H1 (cell line): ENCODE measurements at regions not wholly inside any gene's neighbourhood (a gene's known extent, or its start where the extent isn't known, plus 50 kb on each side); places are given as distances from the start of the nearest gene placed in this dataset.

ENCODE experiments used
- CTCF ChIA-PET: fragments of 300-600 bp; sonication (Branson Sonifier 250); formaldehyde crosslinking; loops from one replicate; lab custom pipeline; 2021; ENCODE audit not compliant: partially characterized antibody; lab: Charles Lee
- POLR2A ChIA-PET: fragments of 300-600 bp; sonication (Branson Sonifier 250); formaldehyde crosslinking; loops from one replicate; lab custom pipeline; 2021; ENCODE audit warnings: inconsistent platforms; ENCODE audit not compliant: partially characterized antibody; lab: Charles Lee
- DNase-seq, 2 experiments: peaks; one replicate each; pipeline versions ENCODE4 v3.0.0 to v3.0.0-alpha.2; 2010 to 2022; ENCODE audit warnings: low spot score in 2 of 2, low read depth in 1 of 2, mixed read lengths in 1 of 2
- FAIRE-seq: peaks from 2 replicates; lab custom pipeline; 2011; peaks lifted over from hg19 to GRCh38; lab: Jason Lieb, UNC
- H2AFZ ChIP-seq: 2 replicates; pipeline ENCODE4 v1.8.1; 2012; ENCODE audit warnings: low read length, inconsistent platforms
- H2AK5ac ChIP-seq: 2 replicates; pipeline ENCODE4 v1.6.1; 2013; ENCODE audit warnings: low read depth, low read length
- H2BK120ac ChIP-seq: replicated peaks from 2 replicates; pipeline ENCODE3; 2013; ENCODE audit warnings: low read depth, low read length, inconsistent platforms
- H2BK12ac ChIP-seq: 2 replicates; pipeline ENCODE4 v1.6.1; 2013; ENCODE audit warnings: low read depth, low read length
- H2BK15ac ChIP-seq: 2 replicates; pipeline ENCODE4 v1.6.1; 2013; ENCODE audit warnings: low read length
- H2BK20ac ChIP-seq: 2 replicates; pipeline ENCODE4 v1.6.1; 2013; ENCODE audit warnings: low read length
- H2BK5ac ChIP-seq: 2 replicates; pipeline ENCODE4 v1.6.1; 2013; ENCODE audit warnings: low read depth, low read length
- H3K14ac ChIP-seq: 2 replicates; pipeline ENCODE4 v1.6.1; 2013; ENCODE audit warnings: inconsistent platforms; ENCODE audit not compliant: insufficient read length
- H3K18ac ChIP-seq: 2 replicates; pipeline ENCODE4 v1.6.1; 2013; ENCODE audit warnings: low read length; ENCODE audit errors: extremely low read depth
- H3K23ac ChIP-seq: 2 replicates; pipeline ENCODE4 v1.6.1; 2013; ENCODE audit warnings: inconsistent platforms; ENCODE audit not compliant: insufficient read length
- H3K23me2 ChIP-seq: 2 replicates; pipeline ENCODE4 v1.6.1; 2013; ENCODE audit warnings: low read depth, low read length
- H3K27ac ChIP-seq: 2 replicates; pipeline ENCODE4 v1.6.1; 2011; ENCODE audit warnings: low read depth, low read length, inconsistent platforms
- H3K27me3 ChIP-seq, 4 experiments: replicated peaks in 1 of 4; 1 replicate in 1 of 4; 2 replicates in 3 of 4; pipeline versions ENCODE4 v1.6.1 to v1.8.1; 2011 to 2013; ENCODE audit warnings: low read length in 3 of 4, mild to moderate bottlenecking in 3 of 4, inconsistent platforms in 2 of 4, mixed read lengths in 2 of 4, moderate library complexity in 1 of 4; ENCODE audit not compliant: control insufficient read depth in 3 of 4, insufficient read depth in 3 of 4; ENCODE audit errors: extremely low read depth in 1 of 4
- H3K36me3 ChIP-seq, 4 experiments: 2 replicates each; pipeline versions ENCODE4 v1.6.1 to v1.8.1; 2011 to 2013; ENCODE audit warnings: mild to moderate bottlenecking in 4 of 4, low read length in 3 of 4, moderate library complexity in 2 of 4, control low read depth in 1 of 4, inconsistent platforms in 1 of 4; ENCODE audit not compliant: insufficient read depth in 4 of 4, control insufficient read depth in 2 of 4
- H3K4ac ChIP-seq: replicated peaks from 2 replicates; pipeline ENCODE3; 2013; ENCODE audit warnings: low read length, low read depth, mixed read lengths, inconsistent platforms; ENCODE audit not compliant: insufficient read length
- H3K4me1 ChIP-seq, 4 experiments: replicated peaks in 1 of 4; 1 replicate in 1 of 4; 2 replicates in 3 of 4; pipeline versions ENCODE4 v1.6.1 to v1.8.1; 2011 to 2013; ENCODE audit warnings: low read length in 3 of 4, inconsistent platforms in 2 of 4, mixed read lengths in 1 of 4; ENCODE audit not compliant: insufficient read depth in 4 of 4, control insufficient read depth in 3 of 4
- H3K4me2 ChIP-seq, 2 experiments: 2 replicates each; pipeline versions ENCODE4 v1.6.1 to v1.8.1; 2011 to 2013; ENCODE audit warnings: low read depth in 2 of 2, low read length in 2 of 2, control low read depth in 1 of 2, inconsistent platforms in 1 of 2, mild to moderate bottlenecking in 1 of 2; ENCODE audit not compliant: insufficient read depth in 1 of 2
- H3K4me3 ChIP-seq, 4 experiments: fragments of 200-600, 300-600 bp in 1 of 4; sonication (generic), shearing (Covaris generic), sonication (Bioruptor Twin) in 1 of 4; 2 replicates each; pipeline versions ENCODE4 v1.5.1 to v1.8.1; 2011 to 2016; ENCODE audit warnings: low read length in 4 of 4, low read depth in 3 of 4, control low read depth in 2 of 4, inconsistent platforms in 2 of 4, mild to moderate bottlenecking in 2 of 4, mixed read lengths in 1 of 4, moderate library complexity in 1 of 4; ENCODE audit not compliant: insufficient read depth in 2 of 4; ENCODE audit errors: extremely low read depth in 1 of 4
- H3K56ac ChIP-seq: replicated peaks from 2 replicates; pipeline ENCODE3; 2013; ENCODE audit warnings: low read depth, mild to moderate bottlenecking, mixed read lengths, low read length, inconsistent platforms; ENCODE audit not compliant: insufficient read length
- H3K79me1 ChIP-seq: 2 replicates; pipeline ENCODE4 v1.6.1; 2013; ENCODE audit warnings: low read depth, low read length, control low read depth
- H3K79me2 ChIP-seq, 2 experiments: 2 replicates each; pipeline versions ENCODE4 v1.6.1 to v1.8.1; 2012 to 2013; ENCODE audit warnings: low read length in 2 of 2, mild to moderate bottlenecking in 2 of 2, inconsistent platforms in 1 of 2; ENCODE audit not compliant: insufficient read depth in 2 of 2, control insufficient read depth in 1 of 2
- H3K9ac ChIP-seq, 4 experiments: replicated peaks in 1 of 4; 1 replicate in 1 of 4; 2 replicates in 3 of 4; pipeline versions ENCODE4 v1.6.1 to v1.8.1; 2011 to 2013; ENCODE audit warnings: low read depth in 3 of 4, low read length in 3 of 4, control low read depth in 2 of 4, mild to moderate bottlenecking in 2 of 4, moderate library complexity in 2 of 4, inconsistent platforms in 1 of 4; ENCODE audit errors: extremely low read depth in 1 of 4
- H3K9me3 ChIP-seq, 2 experiments: 2 replicates each; pipeline versions ENCODE4 v1.6.1 to v1.8.1; 2012 to 2013; ENCODE audit warnings: mild to moderate bottlenecking in 2 of 2, moderate library complexity in 2 of 2, control low read depth in 1 of 2, inconsistent platforms in 1 of 2, low read depth in 1 of 2, low read length in 1 of 2, mixed read lengths in 1 of 2; ENCODE audit not compliant: insufficient read depth in 2 of 2
- H4K20me1 ChIP-seq, 2 experiments: replicated peaks in 1 of 2; 2 replicates each; pipeline versions ENCODE3 to v1.8.1; 2011 to 2013; ENCODE audit warnings: inconsistent platforms in 2 of 2, low read length in 2 of 2, mild to moderate bottlenecking in 1 of 2; ENCODE audit not compliant: insufficient read depth in 2 of 2, control insufficient read depth in 1 of 2
- H4K5ac ChIP-seq: 2 replicates; pipeline ENCODE4 v1.6.1; 2013; ENCODE audit warnings: low read length, low read depth, mixed read lengths, inconsistent platforms; ENCODE audit not compliant: insufficient read length
- H4K8ac ChIP-seq: 2 replicates; pipeline ENCODE4 v1.8.0; 2013; ENCODE audit warnings: mild to moderate bottlenecking, moderate library complexity, low read length, inconsistent platforms; ENCODE audit not compliant: insufficient read depth; ENCODE audit errors: extremely low read depth
- H4K91ac ChIP-seq: replicated peaks from 2 replicates; pipeline ENCODE3; 2013; ENCODE audit warnings: low read length, mixed read lengths, inconsistent platforms; ENCODE audit not compliant: insufficient read length
- KDM4A ChIP-seq: IDR thresholded peaks from one replicate; pipeline ENCODE4 v1.7.1; 2012; ENCODE audit warnings: low read depth, mild to moderate bottlenecking, moderate library complexity, low read length, inconsistent platforms; ENCODE audit not compliant: severe bottlenecking
- MAFK ChIP-seq: IDR thresholded peaks from 2 replicates; pipeline ENCODE4 v1.6.1; 2012; ENCODE audit warnings: low read depth, mild to moderate bottlenecking, improper control_type of control experiment, low read length
- PHF8 ChIP-seq: fragments of 200-600 bp; sonication (generic); conservative IDR thresholded peaks from 2 replicates; pipeline ENCODE4 v1.7.1; 2012; ENCODE audit warnings: low read depth, mild to moderate bottlenecking, inconsistent platforms, low read length, moderate library complexity
- RFX5 ChIP-seq: IDR thresholded peaks from 2 replicates; pipeline ENCODE4 v1.6.1; 2011; ENCODE audit warnings: low read depth, low read length, improper control_type of control experiment, borderline replicate concordance
- RNF2 ChIP-seq: fragments of 200-900, 300-1000 bp; sonication (generic); IDR thresholded peaks from 2 replicates; pipeline ENCODE4 v1.7.1; 2016; ENCODE audit warnings: borderline replicate concordance, low read depth, mild to moderate bottlenecking, antibody characterized with exemption, low read length; ENCODE audit not compliant: poor library complexity, severe bottlenecking; ENCODE audit errors: missing control alignments
- SAP30 ChIP-seq: fragments of 300-600 bp; sonication (generic); IDR thresholded peaks from 2 replicates; pipeline ENCODE4 v1.7.1; 2012; ENCODE audit warnings: low read length, moderate library complexity, mild to moderate bottlenecking, inconsistent platforms; ENCODE audit not compliant: insufficient read depth, insufficient replicate concordance
- SIN3A ChIP-seq, 2 experiments: IDR thresholded peaks in 1 of 2; conservative IDR thresholded peaks in 1 of 2; 2 replicates each; pipeline ENCODE4 v1.6.1; 2011 to 2012; ENCODE audit warnings: low read length in 2 of 2, improper control_type of control experiment in 1 of 2, low read depth in 1 of 2, mild to moderate bottlenecking in 1 of 2
- SP2 ChIP-seq: IDR thresholded peaks from 2 replicates; pipeline ENCODE4 v1.6.1; 2012; ENCODE audit warnings: mild to moderate bottlenecking, low read length, inconsistent platforms
- SRF ChIP-seq: IDR thresholded peaks from 2 replicates; pipeline ENCODE4 v1.6.1; 2011; ENCODE audit warnings: mild to moderate bottlenecking, low read depth, low read length, moderate library complexity
- WGBS, 2 experiments: shearing (Covaris generic) in 1 of 2; methylation state at CpG; one replicate each; pipeline versions ENCODE4 v1.1.6 to v1.1.7; 2013 to 2015; ENCODE audit warnings: low lambda C conversion rate in 2 of 2, mixed read lengths in 2 of 2, inconsistent platforms in 1 of 2, low coverage in 1 of 2, missing lambda C conversion rate in 1 of 2; ENCODE audit not compliant: insufficient replicate concordance in 2 of 2, insufficient coverage in 1 of 2, insufficient read length in 1 of 2; ENCODE audit errors: extremely low coverage in 1 of 2, missing lambda C conversion rate in 1 of 2; 5-methylcytosine and 5-hydroxymethylcytosine counted together

DNA sequence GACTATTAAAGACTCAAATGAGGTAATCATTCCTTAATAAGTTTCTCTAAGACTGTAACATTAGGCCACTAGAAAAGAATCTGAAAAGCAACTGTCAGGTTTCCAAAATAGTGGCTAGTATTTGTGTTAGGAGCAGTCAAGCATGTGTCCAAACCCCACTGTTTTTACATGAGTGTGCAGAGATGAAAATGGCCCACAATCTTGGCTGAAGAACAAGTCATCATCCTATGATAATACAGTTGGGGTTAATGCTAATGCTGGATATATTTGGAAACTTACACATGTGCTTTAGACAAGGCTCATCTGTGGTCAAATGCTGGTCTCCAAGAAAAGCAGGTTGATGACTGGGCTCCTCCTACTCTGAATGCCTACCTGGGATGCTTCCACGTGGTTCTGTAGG, 73.6 kb downstream of the MAIP1 start:
- Histone ChIP-seq H2BK120ac (no peak overlapping the region), H4K91ac (no peak overlapping the region), H3K79me2 (no peaks in the 10 kb centered on the region), H3K56ac (no peak overlapping the region), H3K27ac (no peak overlapping the region), H2BK15ac (no peak overlapping the region), H4K8ac (no peak overlapping the region), H4K5ac (no peak overlapping the region), H3K4me3 (no peak overlapping the region), H3K27me3 (no peaks in the 10 kb centered on the region), H3K18ac (no peak overlapping the region), H2BK5ac (no peak overlapping the region), H2AFZ (no peak overlapping the region), H3K79me1 (no peaks in the 10 kb centered on the region), H2BK12ac (no peak overlapping the region), H2AK5ac (no peak overlapping the region), H3K4me1 (no peaks in the 10 kb centered on the region), H3K4me2 (no peak overlapping the region), H3K4ac (no peak overlapping the region), H3K14ac (no peak overlapping the region), H3K23me2 (no peaks in the 10 kb centered on the region), H3K9ac (no peak overlapping the region), H2BK20ac (no peak overlapping the region), H3K9me3 (no peaks in the 10 kb centered on the region), H4K20me1 (no peaks in the 10 kb centered on the region), H3K23ac (no peak overlapping the region), H3K36me3 (no peaks in the 10 kb centered on the region)
- DNase-seq (no peak), FAIRE-seq (no peak)
- ChIA-PET CTCF (interaction anchor here (0.6 kb wide), 1 partner anchor 386 kb away, joined by 4 read pairs; no protein-coding TSS in a partner anchor), POLR2A (no interaction called here)
- WGBS, 2 experiments: 90% methylated on average over 1 of the region's 1 CpG; no CpG with 5 or more reads in 1 of the 2 experiments
- TF ChIP-seq SP2 (no peak), RFX5 (no peak), SRF (no peak), SAP30 (no peak), MAFK (no peak), PHF8 (no peak), SIN3A (conservative IDR thresholded peaks at IDR 0.05 in 1 of 2, IDR thresholded peaks at IDR 0.05 in 1 of 2; ENCODE audit: low read depth in 1 of 2, low read length in 2 of 2) (no peak), KDM4A (no peak), RNF2 (no peak)
